Head of caudate nucleus (tissue), 42 donors: ENCODE measurements at regions not wholly inside any gene's neighbourhood (a gene's known extent, or its start where the extent isn't known, plus 50 kb on each side); places are given as distances from the start of the nearest gene placed in this dataset.
A peak's percentile ranks its signal among the peaks of the same experiment; 100 is the strongest.
"Not testable (repeated sequence)": the region's sequence is repeated elsewhere in the genome, so short reads cannot be mapped to it uniquely, and the experiment has no call there.

Experiments
- DNase-seq, 42 donors: peaks; one replicate each; pipeline versions ENCODE4 v3.0.0 to v3.0.0-alpha.2; 2020 to 2021; ENCODE audit warnings: mixed read lengths in 7 of 42
- intact Hi-C: fragments of 100-400 bp; cut with DNase I; formaldehyde crosslinking; loops from one replicate; pipeline ENCODE4 v1.15.0; 2022

DNA sequence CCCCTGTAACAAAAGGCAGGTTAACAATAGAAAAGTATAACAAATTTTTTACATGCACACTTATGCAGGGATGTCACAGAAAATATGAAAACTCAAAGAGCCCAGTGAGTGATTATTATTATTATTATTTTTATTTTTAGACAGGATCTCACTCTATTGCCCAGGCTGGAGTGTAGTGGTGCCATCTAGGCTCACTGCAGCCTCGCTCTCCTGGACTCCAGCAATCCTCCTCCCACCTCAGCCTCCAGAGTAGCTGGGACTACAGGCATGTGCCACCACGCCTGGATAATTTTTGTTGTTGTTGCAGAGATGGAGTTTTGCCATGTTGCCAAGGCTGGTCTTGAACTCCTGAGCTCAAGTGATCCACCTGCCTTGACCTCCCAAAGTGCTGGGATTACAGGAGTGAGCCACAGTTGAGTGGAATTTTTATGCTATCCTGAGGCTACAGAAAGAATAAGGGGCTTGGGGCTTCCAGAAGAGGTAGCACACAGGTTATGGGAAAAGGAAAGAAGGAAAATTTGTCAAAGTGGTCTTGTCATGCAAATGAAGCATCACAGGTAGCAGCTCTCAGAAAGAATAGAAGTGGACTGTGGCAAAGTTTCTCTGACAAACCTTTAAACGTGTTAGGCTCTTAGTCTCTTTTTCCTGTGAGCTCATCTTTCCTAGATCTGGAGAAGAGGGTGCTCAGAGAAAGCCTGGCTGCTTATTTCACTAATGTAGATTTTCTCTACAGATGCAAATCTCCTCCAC is 87.7 kb upstream of the LSM14A start:
- DNase-seq = no peak
- intact Hi-C loops = no loop called here

DNA sequence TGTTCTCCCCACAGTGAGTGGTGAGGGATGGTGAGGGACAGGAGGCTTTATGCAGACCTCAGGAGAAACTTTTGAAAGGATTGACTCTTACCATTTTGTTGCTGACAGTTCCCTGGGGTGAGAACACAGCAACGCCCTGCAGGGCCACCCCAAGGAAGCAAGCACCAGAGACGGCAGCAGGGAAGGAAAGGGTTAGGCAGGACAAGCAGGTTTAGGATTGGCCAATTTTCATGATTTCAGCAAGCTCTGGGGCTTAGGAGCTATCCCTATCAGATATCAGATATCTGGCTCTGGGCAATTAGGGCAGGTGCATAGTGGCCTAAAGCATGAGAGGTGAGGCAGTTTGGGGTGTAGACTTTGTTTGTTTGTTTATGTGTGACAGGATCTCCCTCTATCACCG is 87.0 kb upstream of the LSM14A start:
- no peak for DNase-seq
- intact Hi-C loops = no loop called here

DNA sequence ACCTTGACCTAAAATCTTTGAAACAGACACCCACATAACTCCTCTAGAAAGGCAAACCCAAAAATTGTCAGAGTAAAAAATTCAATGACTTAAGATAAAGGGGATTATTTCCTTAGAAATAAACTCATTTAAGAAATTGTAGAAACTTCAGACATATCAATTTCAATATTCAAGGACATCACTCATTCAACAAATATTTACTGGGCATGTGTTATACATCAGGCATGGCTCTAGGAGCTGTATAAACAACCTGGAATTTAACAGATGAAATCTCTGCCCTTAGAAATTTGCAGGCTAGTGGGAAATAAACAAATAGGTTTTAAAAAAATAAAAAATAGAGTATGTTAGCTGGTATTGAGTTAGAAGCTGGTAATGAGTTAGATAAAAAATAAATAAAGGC is 84.0 kb upstream of the LSM14A start:
- intact Hi-C loops = no loop called here
- DNase-seq = no peak

DNA sequence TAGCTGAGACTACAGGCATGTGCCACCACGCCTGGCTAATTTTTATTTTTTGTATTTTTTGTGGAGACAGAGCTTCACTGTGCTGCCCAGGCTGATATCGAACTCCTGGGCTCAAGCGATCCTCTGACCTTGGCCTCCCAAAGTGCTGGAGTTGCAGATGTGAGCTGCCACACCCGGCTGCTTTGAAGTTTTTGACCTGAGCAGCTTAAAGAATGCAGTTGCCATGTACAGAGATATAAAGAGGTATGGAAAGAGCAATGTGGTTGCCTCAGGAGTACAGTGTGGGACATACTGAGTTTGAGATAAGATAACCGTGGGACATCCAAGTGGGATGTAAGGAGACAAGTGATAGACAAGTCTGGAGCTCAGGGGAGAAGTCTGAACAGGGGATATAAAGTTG is 82.7 kb upstream of the LSM14A start:
- intact Hi-C loops = no loop called here
- no peak for DNase-seq

DNA sequence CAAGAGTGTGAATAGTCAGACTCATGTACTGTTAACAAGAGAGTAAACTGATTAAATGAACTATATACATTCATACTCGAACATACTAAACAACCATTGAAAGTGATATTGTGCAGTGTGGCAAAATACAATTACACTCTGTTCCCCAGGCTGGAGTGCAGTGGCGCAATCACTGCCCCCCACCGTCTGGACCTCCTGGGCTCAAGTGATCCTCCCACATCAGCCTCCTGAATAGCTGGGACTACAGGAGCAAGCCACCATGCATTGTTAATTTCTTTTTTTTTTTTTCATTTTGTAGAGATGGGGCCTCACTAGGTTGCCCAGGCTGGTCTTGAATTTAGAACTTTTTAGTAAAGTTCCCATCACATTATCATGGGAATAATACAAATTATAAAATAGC is 77.3 kb upstream of the LSM14A start:
- DNase-seq = no peak
- intact Hi-C loops = loop anchor here (5.0 kb wide), 1 partner anchor 318 kb away; no protein-coding TSS in a partner anchor

DNA sequence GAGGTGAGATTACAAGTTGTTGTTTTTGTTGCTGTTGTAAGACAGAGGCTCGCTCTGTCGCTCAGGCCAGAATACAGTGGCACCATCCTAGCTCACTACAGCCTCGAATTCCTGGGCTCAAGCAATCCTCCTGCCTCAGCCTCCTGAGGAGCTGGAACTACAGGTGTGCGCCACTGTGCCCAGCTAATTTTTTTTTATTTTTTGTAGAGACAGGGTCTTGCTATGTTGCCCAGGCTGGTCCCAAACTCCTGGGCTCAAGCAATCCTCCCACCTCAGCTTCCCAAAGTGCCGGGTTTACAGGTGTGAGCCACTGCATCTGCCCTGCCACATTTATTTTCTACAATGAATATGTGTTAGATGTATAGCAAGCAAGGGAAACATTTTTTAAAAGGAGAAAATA is 76.9 kb upstream of the LSM14A start:
- DNase-seq = not testable (repeated sequence)
- intact Hi-C loops = loop anchor here (5.0 kb wide), 1 partner anchor 318 kb away; no protein-coding TSS in a partner anchor

DNA sequence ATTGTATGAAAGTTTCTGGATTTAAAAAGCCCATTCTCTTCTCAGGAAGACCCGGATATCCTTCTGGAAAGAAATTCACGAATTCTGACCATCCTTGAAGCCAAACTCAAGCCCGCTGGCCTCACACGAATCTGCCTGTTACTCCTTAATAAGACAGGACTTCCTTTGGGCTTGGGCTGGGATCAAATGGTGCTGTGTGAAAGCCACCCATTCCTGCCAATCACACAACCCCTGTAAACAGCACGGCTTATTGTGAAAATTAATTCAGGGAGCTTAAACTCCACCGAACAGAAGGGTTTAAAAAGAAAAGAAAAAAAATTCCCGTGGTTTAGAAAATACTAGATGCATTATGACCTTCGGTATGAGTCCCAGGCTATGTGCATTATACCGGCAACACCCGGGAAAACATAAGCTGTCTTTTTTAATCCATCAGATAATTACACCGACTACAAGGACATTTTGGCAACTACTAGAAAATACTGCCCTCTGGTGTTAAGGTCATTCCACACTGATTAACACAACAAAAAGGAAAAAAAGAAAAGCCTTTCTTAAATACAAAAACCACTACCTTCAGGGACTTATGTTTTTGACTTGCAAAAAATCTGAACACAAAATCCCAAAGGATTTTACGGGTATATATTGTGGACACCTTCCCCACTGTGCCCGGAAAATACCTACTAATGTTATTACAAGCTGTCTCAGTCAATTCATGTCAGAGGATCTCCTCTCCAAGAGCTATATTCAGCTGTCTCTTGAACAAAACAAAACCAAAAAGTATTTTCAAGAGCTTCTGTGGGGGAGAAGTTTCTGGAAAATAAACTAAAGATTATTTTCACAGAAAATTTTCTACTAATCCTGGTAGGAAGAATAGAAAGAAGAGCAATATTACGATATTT is 76.0 kb upstream of the LSM14A start:
- peak in 15 of 42 donors; percentile 3 to 43 (median 12) for DNase-seq
- intact Hi-C loops = loop anchor here (5.0 kb wide), 1 partner anchor 319 kb away; no protein-coding TSS in a partner anchor

DNA sequence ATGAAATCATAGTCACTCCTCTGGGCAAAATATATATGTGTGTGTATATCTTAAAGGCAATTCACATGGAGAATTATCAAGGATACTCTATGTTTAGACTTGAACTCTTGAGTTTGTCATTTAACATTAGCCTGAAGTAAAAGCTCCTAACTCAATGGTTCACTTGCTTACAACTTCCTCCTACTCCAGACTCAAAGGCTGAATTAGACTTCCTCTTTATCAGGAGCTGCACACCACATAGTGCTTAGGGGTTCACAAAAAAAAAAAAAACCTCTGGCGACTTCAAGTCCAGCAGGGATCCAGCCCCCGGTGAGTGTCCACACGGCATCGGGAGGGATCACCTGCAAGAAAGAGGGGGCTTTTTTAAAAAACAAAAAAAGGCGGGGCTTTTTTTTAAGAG is 68.2 kb upstream of the LSM14A start:
- intact Hi-C loops = no loop called here

DNA sequence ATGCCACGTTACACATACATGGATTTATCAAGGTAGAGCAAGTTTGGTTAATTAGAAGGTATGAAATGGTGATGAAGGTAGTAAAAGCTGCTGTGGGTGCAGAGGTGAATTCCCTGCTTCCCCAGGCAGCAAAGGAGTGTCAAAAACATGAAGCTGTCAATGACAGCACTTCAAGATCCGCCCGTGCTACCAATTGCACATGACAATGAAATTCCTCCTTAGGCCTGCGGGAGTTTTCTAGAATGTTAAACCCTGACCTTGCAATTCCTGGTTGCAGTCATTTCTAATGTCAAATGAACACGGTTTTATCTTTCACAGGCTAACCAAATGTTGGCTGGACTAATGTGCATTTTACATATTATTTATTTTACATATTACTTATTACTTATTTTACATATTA is 67.7 kb upstream of the LSM14A start:
- intact Hi-C loops = no loop called here

More for the DNA sequence above, 68.2 kb upstream of the LSM14A start:
- no peak for DNase-seq

DNA sequence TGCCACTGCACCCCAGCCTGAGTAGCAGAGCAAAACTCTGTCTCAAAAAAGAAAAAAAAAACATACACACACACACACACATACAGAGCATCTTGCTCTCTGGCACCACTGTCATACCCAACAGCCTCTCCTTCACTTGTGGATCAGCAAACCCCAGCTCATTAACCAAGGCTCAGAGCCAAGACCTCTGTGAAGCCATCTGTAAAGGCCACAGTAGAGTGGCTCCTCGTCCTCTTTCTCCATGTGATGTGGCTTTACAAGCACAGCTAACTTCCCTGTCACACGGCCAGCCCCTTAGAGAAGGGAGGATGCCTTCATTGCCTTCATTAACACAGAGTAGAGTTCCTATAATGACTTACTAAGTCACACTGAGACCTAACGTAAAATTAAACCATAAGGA is 62.7 kb upstream of the LSM14A start:
- DNase-seq = no peak
- intact Hi-C loops = no loop called here

More for the DNA sequence above, 67.7 kb upstream of the LSM14A start:
- DNase-seq = no peak

DNA sequence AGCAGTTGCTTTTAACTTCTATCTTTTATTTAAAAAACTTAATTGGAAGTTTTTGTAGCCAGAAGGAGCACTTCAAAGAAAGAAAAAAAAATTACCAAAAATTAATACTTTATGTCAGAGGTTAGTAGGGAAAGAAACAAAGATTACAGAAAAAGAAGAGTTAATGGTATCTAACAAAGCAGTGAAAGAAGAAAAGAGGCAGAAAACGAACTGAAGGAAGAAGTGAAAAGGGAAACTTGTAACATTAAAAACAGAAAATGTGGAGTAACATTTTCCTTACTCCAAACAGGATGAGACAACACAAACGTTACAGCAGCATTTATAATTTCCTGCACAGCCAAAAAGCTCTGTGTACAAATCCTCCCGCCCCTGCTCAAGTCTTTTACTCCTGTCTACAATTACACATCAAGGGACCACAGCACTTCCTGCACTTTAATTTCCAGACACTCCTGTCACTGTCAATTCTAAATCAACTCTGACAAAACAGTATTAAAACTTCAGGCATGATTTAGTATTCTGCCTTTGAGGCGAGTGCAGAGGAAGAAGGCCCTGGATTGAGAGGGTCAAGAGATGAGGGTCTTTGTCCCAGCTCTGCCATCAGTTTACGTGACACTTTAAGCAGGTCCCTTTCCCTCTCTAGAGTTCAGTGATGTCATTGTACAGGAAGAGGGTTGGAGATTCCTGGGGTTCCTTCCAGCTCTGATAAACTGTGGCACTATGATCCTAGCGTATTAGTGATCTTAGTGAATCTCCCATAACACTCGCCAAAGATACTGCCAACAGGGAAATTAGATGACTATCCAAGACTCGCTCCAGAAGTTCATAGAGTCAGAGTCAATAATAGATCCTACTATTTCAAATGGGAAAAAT is 53.2 kb upstream of the LSM14A start:
- no peak for DNase-seq
- intact Hi-C loops = no loop called here

DNA sequence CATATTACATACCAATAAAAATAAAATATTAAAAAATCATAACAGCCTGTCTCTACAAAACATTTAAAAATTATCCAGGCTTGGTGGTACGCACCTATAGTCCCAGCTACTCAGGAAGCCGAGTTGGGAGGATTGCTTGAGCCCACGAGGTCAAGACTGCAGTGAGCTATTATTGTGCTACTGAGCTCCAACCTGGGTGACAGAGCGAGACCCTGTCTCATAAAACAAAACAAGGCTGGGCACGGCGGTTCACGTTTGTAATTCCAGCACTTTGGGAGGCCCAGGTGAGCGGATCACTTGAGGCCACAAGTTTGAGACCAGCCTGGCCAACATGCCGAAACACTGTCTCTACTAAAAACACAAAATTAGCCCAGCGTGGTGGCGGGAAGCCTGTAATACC is 52.2 kb upstream of the LSM14A start:
- DNase-seq = no peak
- intact Hi-C loops = no loop called here

DNA sequence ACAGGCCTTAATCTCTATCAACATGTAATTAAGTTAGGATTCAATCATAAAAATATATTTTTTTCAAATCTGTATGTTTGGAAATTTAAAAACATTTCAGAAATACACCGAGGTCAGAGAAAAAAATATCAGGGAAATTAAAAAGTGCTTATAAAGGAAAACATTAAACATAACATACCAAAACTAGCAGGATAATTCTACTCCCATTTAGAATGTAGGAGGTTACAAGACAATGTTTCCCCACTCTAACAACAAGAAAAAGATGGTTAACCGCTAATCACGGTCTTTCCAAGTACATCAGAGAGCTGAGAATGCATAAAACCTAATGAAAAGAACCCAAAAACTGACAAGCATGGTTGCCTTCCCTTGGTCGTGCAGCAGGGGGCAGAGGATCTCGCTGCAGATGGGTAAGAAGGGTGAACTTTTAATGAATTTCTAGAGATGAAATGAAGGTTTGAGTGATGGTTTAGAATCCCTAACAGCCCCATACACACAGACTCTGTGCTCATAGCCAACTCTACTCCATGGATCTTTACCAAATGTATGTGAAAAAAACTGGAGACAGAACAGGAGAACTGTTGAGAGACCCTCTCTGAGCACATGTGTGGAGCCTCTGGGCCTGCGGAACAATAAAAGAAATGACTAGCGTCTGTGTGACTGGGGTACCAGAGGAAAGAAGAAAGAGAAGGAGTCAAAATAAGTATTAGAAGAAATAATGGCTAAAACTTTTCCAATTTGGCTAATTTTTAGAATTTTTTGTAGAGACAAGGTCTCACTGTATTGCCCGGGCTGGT is 51.3 kb upstream of the LSM14A start:
- DNase-seq = peak in 13 of 42 donors; percentile 10 to 53 (median 26)

More for the DNA sequence above, 51.3 kb upstream of the LSM14A start:
- intact Hi-C loops = no loop called here
